H1 (cell line): ENCODE measurements at regions not wholly inside any gene's neighbourhood (a gene's known extent, or its start where the extent isn't known, plus 50 kb on each side); places are given as distances from the start of the nearest gene placed in this dataset.

Experiments
- CTCF ChIA-PET: fragments of 300-600 bp; sonication (Branson Sonifier 250); formaldehyde crosslinking; loops from one replicate; lab custom pipeline; 2021; ENCODE audit not compliant: partially characterized antibody; lab: Charles Lee
- POLR2A ChIA-PET: fragments of 300-600 bp; sonication (Branson Sonifier 250); formaldehyde crosslinking; loops from one replicate; lab custom pipeline; 2021; ENCODE audit warnings: inconsistent platforms; ENCODE audit not compliant: partially characterized antibody; lab: Charles Lee
- DNase-seq, 2 experiments: peaks; one replicate each; pipeline versions ENCODE4 v3.0.0 to v3.0.0-alpha.2; 2010 to 2022; ENCODE audit warnings: low spot score in 2 of 2, low read depth in 1 of 2, mixed read lengths in 1 of 2
- FAIRE-seq: peaks from 2 replicates; lab custom pipeline; 2011; peaks lifted over from hg19 to GRCh38; lab: Jason Lieb, UNC
- H2AFZ ChIP-seq: 2 replicates; pipeline ENCODE4 v1.8.1; 2012; ENCODE audit warnings: low read length, inconsistent platforms
- H2AK5ac ChIP-seq: 2 replicates; pipeline ENCODE4 v1.6.1; 2013; ENCODE audit warnings: low read depth, low read length
- H2BK120ac ChIP-seq: replicated peaks from 2 replicates; pipeline ENCODE3; 2013; ENCODE audit warnings: low read depth, low read length, inconsistent platforms
- H2BK12ac ChIP-seq: 2 replicates; pipeline ENCODE4 v1.6.1; 2013; ENCODE audit warnings: low read depth, low read length
- H2BK15ac ChIP-seq: 2 replicates; pipeline ENCODE4 v1.6.1; 2013; ENCODE audit warnings: low read length
- H2BK20ac ChIP-seq: 2 replicates; pipeline ENCODE4 v1.6.1; 2013; ENCODE audit warnings: low read length
- H2BK5ac ChIP-seq: 2 replicates; pipeline ENCODE4 v1.6.1; 2013; ENCODE audit warnings: low read depth, low read length
- H3K14ac ChIP-seq: 2 replicates; pipeline ENCODE4 v1.6.1; 2013; ENCODE audit warnings: inconsistent platforms; ENCODE audit not compliant: insufficient read length
- H3K18ac ChIP-seq: 2 replicates; pipeline ENCODE4 v1.6.1; 2013; ENCODE audit warnings: low read length; ENCODE audit errors: extremely low read depth
- H3K23ac ChIP-seq: 2 replicates; pipeline ENCODE4 v1.6.1; 2013; ENCODE audit warnings: inconsistent platforms; ENCODE audit not compliant: insufficient read length
- H3K23me2 ChIP-seq: 2 replicates; pipeline ENCODE4 v1.6.1; 2013; ENCODE audit warnings: low read depth, low read length
- H3K27ac ChIP-seq: 2 replicates; pipeline ENCODE4 v1.6.1; 2011; ENCODE audit warnings: low read depth, low read length, inconsistent platforms
- H3K27me3 ChIP-seq, 4 experiments: replicated peaks in 1 of 4; 1 replicate in 1 of 4; 2 replicates in 3 of 4; pipeline versions ENCODE4 v1.6.1 to v1.8.1; 2011 to 2013; ENCODE audit warnings: low read length in 3 of 4, mild to moderate bottlenecking in 3 of 4, inconsistent platforms in 2 of 4, mixed read lengths in 2 of 4, moderate library complexity in 1 of 4; ENCODE audit not compliant: control insufficient read depth in 3 of 4, insufficient read depth in 3 of 4; ENCODE audit errors: extremely low read depth in 1 of 4
- H3K36me3 ChIP-seq, 4 experiments: 2 replicates each; pipeline versions ENCODE4 v1.6.1 to v1.8.1; 2011 to 2013; ENCODE audit warnings: mild to moderate bottlenecking in 4 of 4, low read length in 3 of 4, moderate library complexity in 2 of 4, control low read depth in 1 of 4, inconsistent platforms in 1 of 4; ENCODE audit not compliant: insufficient read depth in 4 of 4, control insufficient read depth in 2 of 4
- H3K4ac ChIP-seq: replicated peaks from 2 replicates; pipeline ENCODE3; 2013; ENCODE audit warnings: low read length, low read depth, mixed read lengths, inconsistent platforms; ENCODE audit not compliant: insufficient read length
- H3K4me1 ChIP-seq, 4 experiments: replicated peaks in 1 of 4; 1 replicate in 1 of 4; 2 replicates in 3 of 4; pipeline versions ENCODE4 v1.6.1 to v1.8.1; 2011 to 2013; ENCODE audit warnings: low read length in 3 of 4, inconsistent platforms in 2 of 4, mixed read lengths in 1 of 4; ENCODE audit not compliant: insufficient read depth in 4 of 4, control insufficient read depth in 3 of 4
- H3K4me2 ChIP-seq, 2 experiments: 2 replicates each; pipeline versions ENCODE4 v1.6.1 to v1.8.1; 2011 to 2013; ENCODE audit warnings: low read depth in 2 of 2, low read length in 2 of 2, control low read depth in 1 of 2, inconsistent platforms in 1 of 2, mild to moderate bottlenecking in 1 of 2; ENCODE audit not compliant: insufficient read depth in 1 of 2
- H3K4me3 ChIP-seq, 4 experiments: fragments of 200-600, 300-600 bp in 1 of 4; sonication (generic), shearing (Covaris generic), sonication (Bioruptor Twin) in 1 of 4; 2 replicates each; pipeline versions ENCODE4 v1.5.1 to v1.8.1; 2011 to 2016; ENCODE audit warnings: low read length in 4 of 4, low read depth in 3 of 4, control low read depth in 2 of 4, inconsistent platforms in 2 of 4, mild to moderate bottlenecking in 2 of 4, mixed read lengths in 1 of 4, moderate library complexity in 1 of 4; ENCODE audit not compliant: insufficient read depth in 2 of 4; ENCODE audit errors: extremely low read depth in 1 of 4
- H3K56ac ChIP-seq: replicated peaks from 2 replicates; pipeline ENCODE3; 2013; ENCODE audit warnings: low read depth, mild to moderate bottlenecking, mixed read lengths, low read length, inconsistent platforms; ENCODE audit not compliant: insufficient read length
- H3K79me1 ChIP-seq: 2 replicates; pipeline ENCODE4 v1.6.1; 2013; ENCODE audit warnings: low read depth, low read length, control low read depth
- H3K79me2 ChIP-seq, 2 experiments: 2 replicates each; pipeline versions ENCODE4 v1.6.1 to v1.8.1; 2012 to 2013; ENCODE audit warnings: low read length in 2 of 2, mild to moderate bottlenecking in 2 of 2, inconsistent platforms in 1 of 2; ENCODE audit not compliant: insufficient read depth in 2 of 2, control insufficient read depth in 1 of 2
- H3K9ac ChIP-seq, 4 experiments: replicated peaks in 1 of 4; 1 replicate in 1 of 4; 2 replicates in 3 of 4; pipeline versions ENCODE4 v1.6.1 to v1.8.1; 2011 to 2013; ENCODE audit warnings: low read depth in 3 of 4, low read length in 3 of 4, control low read depth in 2 of 4, mild to moderate bottlenecking in 2 of 4, moderate library complexity in 2 of 4, inconsistent platforms in 1 of 4; ENCODE audit errors: extremely low read depth in 1 of 4
- H3K9me3 ChIP-seq, 2 experiments: 2 replicates each; pipeline versions ENCODE4 v1.6.1 to v1.8.1; 2012 to 2013; ENCODE audit warnings: mild to moderate bottlenecking in 2 of 2, moderate library complexity in 2 of 2, control low read depth in 1 of 2, inconsistent platforms in 1 of 2, low read depth in 1 of 2, low read length in 1 of 2, mixed read lengths in 1 of 2; ENCODE audit not compliant: insufficient read depth in 2 of 2
- H4K20me1 ChIP-seq, 2 experiments: replicated peaks in 1 of 2; 2 replicates each; pipeline versions ENCODE3 to v1.8.1; 2011 to 2013; ENCODE audit warnings: inconsistent platforms in 2 of 2, low read length in 2 of 2, mild to moderate bottlenecking in 1 of 2; ENCODE audit not compliant: insufficient read depth in 2 of 2, control insufficient read depth in 1 of 2
- H4K5ac ChIP-seq: 2 replicates; pipeline ENCODE4 v1.6.1; 2013; ENCODE audit warnings: low read length, low read depth, mixed read lengths, inconsistent platforms; ENCODE audit not compliant: insufficient read length
- H4K8ac ChIP-seq: 2 replicates; pipeline ENCODE4 v1.8.0; 2013; ENCODE audit warnings: mild to moderate bottlenecking, moderate library complexity, low read length, inconsistent platforms; ENCODE audit not compliant: insufficient read depth; ENCODE audit errors: extremely low read depth
- H4K91ac ChIP-seq: replicated peaks from 2 replicates; pipeline ENCODE3; 2013; ENCODE audit warnings: low read length, mixed read lengths, inconsistent platforms; ENCODE audit not compliant: insufficient read length
- CREB1 ChIP-seq: IDR thresholded peaks from 2 replicates; pipeline ENCODE4 v1.6.1; 2012; ENCODE audit warnings: inconsistent platforms
- FOSL1 ChIP-seq: IDR thresholded peaks from 2 replicates; pipeline ENCODE4 v1.6.1; 2011; ENCODE audit warnings: mild to moderate bottlenecking, low read depth, low read length, moderate library complexity; ENCODE audit not compliant: insufficient read depth
- HDAC2 ChIP-seq, 2 experiments: fragments of 300-600 bp in 1 of 2; sonication (generic) in 1 of 2; IDR thresholded peaks; 2 replicates each; pipeline ENCODE4 v1.6.1; 2011 to 2012; ENCODE audit warnings: low read depth in 2 of 2, low read length in 2 of 2, mild to moderate bottlenecking in 2 of 2, moderate library complexity in 2 of 2, borderline replicate concordance in 1 of 2, inconsistent platforms in 1 of 2
- JUN ChIP-seq: IDR thresholded peaks from 2 replicates; pipeline ENCODE4 v1.6.1; 2011; ENCODE audit warnings: low read depth, mild to moderate bottlenecking, improper control_type of control experiment, low read length
- POLR2A ChIP-seq, 2 experiments: IDR thresholded peaks; 1 replicate in 1 of 2; 2 replicates in 1 of 2; pipeline ENCODE4 v1.6.1; 2011; ENCODE audit warnings: low read depth in 2 of 2, low read length in 2 of 2, mild to moderate bottlenecking in 2 of 2; ENCODE audit errors: control extremely low read depth in 1 of 2
- SP1 ChIP-seq: IDR thresholded peaks from 2 replicates; pipeline ENCODE4 v1.6.1; 2011; ENCODE audit warnings: low read depth, low read length
- SP2 ChIP-seq: IDR thresholded peaks from 2 replicates; pipeline ENCODE4 v1.6.1; 2012; ENCODE audit warnings: mild to moderate bottlenecking, low read length, inconsistent platforms
- TAF7 ChIP-seq: optimal IDR thresholded peaks from 2 replicates; pipeline ENCODE3; 2011; ENCODE audit warnings: low read depth, mild to moderate bottlenecking, inconsistent platforms, low read length, moderate library complexity, borderline replicate concordance
- TEAD4 ChIP-seq: IDR thresholded peaks from 2 replicates; pipeline ENCODE4 v1.6.1; 2012; ENCODE audit warnings: low read depth, low read length, inconsistent platforms, mixed read lengths
- WGBS, 2 experiments: shearing (Covaris generic) in 1 of 2; methylation state at CpG; one replicate each; pipeline versions ENCODE4 v1.1.6 to v1.1.7; 2013 to 2015; ENCODE audit warnings: low lambda C conversion rate in 2 of 2, mixed read lengths in 2 of 2, inconsistent platforms in 1 of 2, low coverage in 1 of 2, missing lambda C conversion rate in 1 of 2; ENCODE audit not compliant: insufficient replicate concordance in 2 of 2, insufficient coverage in 1 of 2, insufficient read length in 1 of 2; ENCODE audit errors: extremely low coverage in 1 of 2, missing lambda C conversion rate in 1 of 2; 5-methylcytosine and 5-hydroxymethylcytosine counted together
- TF ChIP-seq, protein P1 (sequence below): IDR thresholded peaks from 2 replicates; pipeline ENCODE4 v1.6.1; 2012; ENCODE audit warnings: inconsistent platforms
- TF ChIP-seq, protein P2 (sequence below): IDR thresholded peaks from 2 replicates; pipeline ENCODE4 v1.6.1; 2011; ENCODE audit warnings: low read length, improper control_type of control experiment

DNA sequence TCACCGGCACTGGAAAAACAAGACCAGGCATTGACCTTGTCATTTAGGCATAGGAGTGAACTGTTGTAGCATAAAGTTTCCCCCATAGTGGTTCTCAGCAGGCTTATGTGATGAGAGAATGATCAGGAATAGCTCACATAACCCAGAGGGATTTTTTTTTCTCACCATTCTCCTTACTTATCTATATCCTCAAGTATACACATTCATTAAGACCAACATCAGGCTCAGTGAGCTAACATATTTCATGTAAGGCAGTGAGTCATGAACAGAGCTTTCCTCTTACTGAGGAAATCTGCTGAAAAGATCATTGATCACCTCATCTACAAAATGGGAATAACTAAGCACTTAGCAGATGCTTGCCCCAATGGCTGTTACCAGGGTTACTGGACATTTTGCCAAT is 396.6 kb upstream of the TMCO5A start:
- H3K4ac ChIP-seq = no peak overlapping the region
- no peaks in the 10 kb centered on the region for H3K4me1 ChIP-seq
- H3K79me2 ChIP-seq = no peaks in the 10 kb centered on the region
- H3K18ac ChIP-seq = no peak overlapping the region
- no peaks in the 10 kb centered on the region for H3K36me3 ChIP-seq
- no peak overlapping the region for H3K56ac ChIP-seq
- H4K91ac ChIP-seq = no peak overlapping the region
- no peak overlapping the region for H3K27ac ChIP-seq
- TF ChIP-seq SP2 = no peak
- TF ChIP-seq SP1 = no peak
- TF ChIP-seq TAF7 = no peak
- no peak for TF ChIP-seq CREB1
- TF ChIP-seq TEAD4 = no peak
- TF ChIP-seq, protein P1, sequence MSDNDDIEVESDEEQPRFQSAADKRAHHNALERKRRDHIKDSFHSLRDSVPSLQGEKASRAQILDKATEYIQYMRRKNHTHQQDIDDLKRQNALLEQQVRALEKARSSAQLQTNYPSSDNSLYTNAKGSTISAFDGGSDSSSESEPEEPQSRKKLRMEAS = no peak
- no peak for TF ChIP-seq FOSL1
- no peak for TF ChIP-seq POLR2A (IDR thresholded peaks at IDR 0.05; ENCODE audit: control extremely low read depth in 1 of 2, low read depth in 2 of 2, low read length in 2 of 2)
- TF ChIP-seq JUN = no peak
- TF ChIP-seq HDAC2 (IDR thresholded peaks at IDR 0.05; ENCODE audit: borderline replicate concordance in 1 of 2, low read depth in 2 of 2, low read length in 2 of 2) = no peak
- TF ChIP-seq, protein P2, sequence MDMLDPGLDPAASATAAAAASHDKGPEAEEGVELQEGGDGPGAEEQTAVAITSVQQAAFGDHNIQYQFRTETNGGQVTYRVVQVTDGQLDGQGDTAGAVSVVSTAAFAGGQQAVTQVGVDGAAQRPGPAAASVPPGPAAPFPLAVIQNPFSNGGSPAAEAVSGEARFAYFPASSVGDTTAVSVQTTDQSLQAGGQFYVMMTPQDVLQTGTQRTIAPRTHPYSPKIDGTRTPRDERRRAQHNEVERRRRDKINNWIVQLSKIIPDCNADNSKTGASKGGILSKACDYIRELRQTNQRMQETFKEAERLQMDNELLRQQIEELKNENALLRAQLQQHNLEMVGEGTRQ = no peak
- no peak overlapping the region for H2AFZ ChIP-seq
- H2BK120ac ChIP-seq = no peak overlapping the region
- CTCF ChIA-PET = interaction anchor here (1.2 kb wide), 1 partner anchor 301 kb away, joined by 3 read pairs; no protein-coding TSS in a partner anchor
- no peak overlapping the region for H4K8ac ChIP-seq
- no peak overlapping the region for H2AK5ac ChIP-seq
- no peak overlapping the region for H3K4me2 ChIP-seq
- peaks cover 0 to 1% (median 0%) of the 10 kb centered on the region in 4 experiments; a peak in 1 of 7 replicates for H3K27me3 ChIP-seq
- H3K79me1 ChIP-seq = no peaks in the 10 kb centered on the region
- H3K4me3 ChIP-seq = no peak overlapping the region
- DNase-seq (no peak), FAIRE-seq (no peak)
- H2BK15ac ChIP-seq = no peak overlapping the region
- no peak overlapping the region for H3K23ac ChIP-seq
- WGBS, 2 experiments = 95% methylated on average over 1 of the region's 1 CpG; no CpG with 5 or more reads in 1 of the 2 experiments
- no peak overlapping the region for H2BK5ac ChIP-seq
- POLR2A ChIA-PET = no interaction called here
- no peak overlapping the region for H2BK20ac ChIP-seq
- no peak overlapping the region for H4K5ac ChIP-seq
- no peak overlapping the region for H3K9ac ChIP-seq
- H2BK12ac ChIP-seq = no peak overlapping the region
- no peak overlapping the region for H3K14ac ChIP-seq
- no peaks in the 10 kb centered on the region for H3K23me2 ChIP-seq
- no peaks in the 10 kb centered on the region for H3K9me3 ChIP-seq
- no peaks in the 10 kb centered on the region for H4K20me1 ChIP-seq
